Islet precursor cell (in vitro differentiated cells): ENCODE measurements at regions not wholly inside any gene's neighbourhood (a gene's known extent, or its start where the extent isn't known, plus 50 kb on each side); places are given as distances from the start of the nearest gene placed in this dataset.
"Not testable (repeated sequence)": the region's sequence is repeated elsewhere in the genome, so short reads cannot be mapped to it uniquely, and the experiment has no call there.

Experiments used
- DNase-seq: peaks from one replicate; pipeline ENCODE4 v3.0.0-alpha.2; 2018

GRCh38 chr6:4448841-4449240, 313.5 kb upstream of the ECI2 start:
- DNase-seq, result no peak

GRCh38 chr6:4447639-4448330, 312.4 kb upstream of the ECI2 start:
- DNase-seq, result no peak

DNA sequence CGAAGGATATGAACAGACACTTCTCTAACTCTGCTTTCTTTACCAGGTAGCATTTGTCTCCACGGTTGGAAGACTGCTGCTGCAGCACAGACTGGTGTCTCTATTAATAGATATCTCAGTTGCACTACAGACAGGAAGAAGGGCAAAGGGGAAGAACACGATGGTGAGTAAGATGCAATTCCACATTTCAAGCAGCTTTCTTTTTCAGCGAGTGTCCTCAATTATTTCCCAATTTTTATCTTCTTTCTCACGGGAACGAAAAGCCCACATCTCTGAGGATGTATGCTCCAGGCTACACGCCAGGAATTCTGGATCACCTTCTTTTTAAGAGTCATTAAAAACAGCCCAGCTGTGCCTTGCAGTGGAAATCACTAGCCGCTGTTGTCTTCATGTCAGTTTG, 311.6 kb upstream of the ECI2 start:
- no peak for DNase-seq

GRCh38 chr6:4441981-4442434, 306.6 kb upstream of the ECI2 start:
- no peak for DNase-seq

- no peak for DNase-seq
Observed at GRCh38 chr6:4439159-4439558, 303.8 kb upstream of the ECI2 start.

DNA sequence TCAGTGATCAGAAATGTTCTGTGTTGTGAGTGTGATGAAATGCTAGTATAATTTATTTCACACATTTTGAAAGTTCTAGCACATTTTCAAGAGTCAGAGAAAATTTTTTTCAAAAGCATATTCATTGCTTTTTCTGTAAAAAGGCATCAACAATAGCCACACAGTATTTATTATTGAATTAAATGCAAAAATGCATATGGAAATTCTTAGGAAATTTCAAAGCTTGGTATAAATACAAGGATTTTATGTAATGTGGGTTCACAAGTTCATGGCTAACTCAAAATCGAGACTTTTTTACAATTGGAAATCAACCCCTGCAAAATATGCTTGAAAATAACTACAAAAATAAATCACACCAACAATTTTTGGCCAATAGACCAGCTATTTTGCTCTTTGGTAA, 302.0 kb upstream of the ECI2 start:
- no peak for DNase-seq

DNA sequence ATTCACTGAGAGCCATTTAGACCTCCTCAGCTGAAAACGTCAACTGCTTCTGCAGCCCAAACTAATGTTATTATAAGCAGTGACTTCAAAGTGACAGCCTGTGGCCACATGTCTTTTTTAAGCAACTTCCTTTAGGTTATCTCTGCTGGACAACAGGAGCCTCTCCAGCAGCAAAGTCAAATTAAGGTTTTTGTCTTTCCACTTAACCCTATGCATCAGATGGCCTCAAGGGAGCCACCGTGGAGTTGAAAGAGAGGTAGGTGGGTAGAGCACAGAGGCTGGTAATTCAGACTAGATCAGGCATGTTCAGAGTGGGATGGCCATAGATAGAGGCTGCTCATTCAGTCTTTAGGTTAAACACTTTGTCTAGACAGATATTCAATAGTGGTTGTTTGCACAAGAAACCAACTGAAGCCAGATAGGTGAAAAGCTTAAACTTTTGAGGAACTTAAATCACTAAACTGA, 300.6 kb upstream of the ECI2 start:
- DNase-seq, result peak; percentile 81

GRCh38 chr6:4434655-4435054, 299.3 kb upstream of the ECI2 start:
- DNase-seq, result no peak

GRCh38 chr6:4433199-4433598, 297.8 kb upstream of the ECI2 start:
- DNase-seq, result no peak

DNA sequence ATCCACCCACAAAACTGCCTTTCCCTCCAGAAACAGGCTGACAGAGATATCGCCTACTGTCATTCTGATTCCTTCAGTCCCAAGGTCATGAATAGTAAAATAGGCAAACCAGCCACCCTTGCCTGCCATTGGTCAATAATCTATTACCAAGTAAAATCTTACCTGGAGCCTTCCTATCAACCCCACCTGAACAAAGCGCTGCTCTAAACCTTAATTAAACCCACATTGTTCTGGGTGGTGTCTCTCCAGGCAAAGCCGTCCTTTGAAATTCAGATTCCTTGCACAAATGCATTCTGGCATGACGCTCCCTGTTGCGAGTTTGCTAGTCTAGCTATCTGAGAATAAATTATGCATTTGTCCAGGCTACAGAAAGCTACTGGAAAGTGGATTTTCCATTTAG, 291.6 kb upstream of the ECI2 start:
- no peak for DNase-seq

- DNase-seq, result no peak
Observed at GRCh38 chr6:4421837-4422236, 286.5 kb upstream of the ECI2 start.

DNA sequence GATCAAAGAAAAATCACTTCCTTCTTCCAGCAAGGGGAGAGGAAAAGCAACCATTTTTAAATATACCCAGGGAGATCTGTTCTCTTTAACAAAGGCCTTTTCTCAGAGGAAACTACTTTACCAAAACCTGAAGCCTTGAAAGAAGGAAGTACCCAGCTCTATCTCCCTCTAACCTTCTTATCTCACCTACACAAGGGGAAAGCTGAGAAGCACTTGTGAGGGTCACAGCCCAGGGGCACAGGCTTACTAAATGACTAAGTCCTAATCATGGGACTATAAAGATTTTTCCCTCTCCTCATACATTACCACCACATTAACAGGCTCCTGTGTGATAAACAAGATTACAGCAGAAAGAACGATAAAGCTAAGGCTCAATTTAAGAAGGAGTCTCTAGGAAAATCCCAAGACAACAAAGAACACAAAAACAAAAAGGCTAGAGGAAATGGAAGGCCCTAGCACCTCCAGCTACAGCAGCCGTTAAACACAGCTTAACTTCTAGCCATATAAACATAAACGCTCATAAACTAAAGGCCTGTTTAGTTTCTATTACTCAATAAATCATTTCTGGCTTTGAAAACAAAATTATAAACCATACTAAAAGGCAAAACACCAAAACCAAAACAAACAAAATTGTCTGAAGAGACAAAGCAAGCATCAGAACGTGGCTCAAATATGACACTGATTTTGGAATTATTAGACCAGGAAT, 284.9 kb upstream of the ECI2 start:
- DNase-seq, result no peak

DNA sequence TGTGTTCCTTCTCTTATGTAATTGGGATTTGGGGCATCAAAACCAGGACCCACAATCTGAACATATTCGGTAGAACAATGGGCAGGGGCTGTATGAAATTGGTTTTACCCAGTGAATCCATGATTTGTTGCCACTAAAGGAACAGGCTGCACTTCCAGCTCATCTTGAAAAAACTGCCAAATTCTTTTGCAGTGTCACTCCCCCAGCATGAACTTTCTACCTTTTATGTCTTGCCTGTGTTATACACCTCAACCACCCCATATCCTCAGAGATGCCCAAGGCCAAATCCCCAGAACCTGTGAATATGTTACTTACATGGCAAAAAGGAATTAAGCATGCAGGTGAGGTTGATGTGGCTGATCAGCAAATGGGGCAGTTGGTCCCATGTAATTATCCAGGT, 280.2 kb upstream of the ECI2 start:
- no peak for DNase-seq

- not testable (repeated sequence) for DNase-seq
Observed at GRCh38 chr6:4414078-4414477, 278.7 kb upstream of the ECI2 start.

DNA sequence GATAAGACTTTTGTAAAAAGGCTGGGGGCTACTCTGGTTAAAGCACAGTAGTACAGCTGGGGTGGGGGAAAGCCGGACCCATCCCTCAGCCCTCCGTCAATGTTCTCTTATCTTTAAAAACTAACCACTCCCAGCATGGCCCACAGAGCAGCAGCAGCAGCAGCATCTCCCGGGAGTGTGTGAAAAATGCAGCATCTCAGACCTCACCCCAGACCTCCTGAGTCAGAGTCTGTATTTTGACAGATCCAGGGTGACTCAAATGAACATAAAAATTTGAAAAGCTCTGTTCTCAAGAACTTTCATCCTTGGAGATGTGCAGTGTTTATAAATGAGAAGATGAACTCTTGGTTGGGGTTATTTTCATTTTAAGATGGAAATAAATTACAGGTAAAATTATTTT, 277.7 kb upstream of the ECI2 start:
- DNase-seq, result no peak

- DNase-seq, result no peak
Observed at GRCh38 chr6:4412488-4412887, 277.1 kb upstream of the ECI2 start.

DNA sequence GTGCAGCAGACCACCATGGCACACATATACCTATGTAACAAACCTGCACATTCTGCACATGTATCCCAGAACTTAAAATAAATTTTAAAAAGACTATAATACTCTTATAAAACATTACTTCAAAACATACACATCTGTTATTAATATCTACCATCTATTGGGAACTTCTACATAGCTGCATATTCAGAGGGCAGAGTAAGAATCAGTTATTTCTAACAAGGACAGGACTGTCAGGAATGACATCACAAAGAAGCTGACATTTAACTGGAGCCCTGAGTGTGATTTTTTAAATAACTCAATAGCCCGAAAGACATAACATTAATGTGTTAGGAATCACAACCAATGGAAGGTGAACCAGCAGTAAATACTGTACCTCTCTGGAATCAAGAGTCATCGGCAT, 276.7 kb upstream of the ECI2 start:
- DNase-seq, result no peak

- DNase-seq, result not testable (repeated sequence)
Observed at GRCh38 chr6:4407710-4408109, 272.3 kb upstream of the ECI2 start.

DNA sequence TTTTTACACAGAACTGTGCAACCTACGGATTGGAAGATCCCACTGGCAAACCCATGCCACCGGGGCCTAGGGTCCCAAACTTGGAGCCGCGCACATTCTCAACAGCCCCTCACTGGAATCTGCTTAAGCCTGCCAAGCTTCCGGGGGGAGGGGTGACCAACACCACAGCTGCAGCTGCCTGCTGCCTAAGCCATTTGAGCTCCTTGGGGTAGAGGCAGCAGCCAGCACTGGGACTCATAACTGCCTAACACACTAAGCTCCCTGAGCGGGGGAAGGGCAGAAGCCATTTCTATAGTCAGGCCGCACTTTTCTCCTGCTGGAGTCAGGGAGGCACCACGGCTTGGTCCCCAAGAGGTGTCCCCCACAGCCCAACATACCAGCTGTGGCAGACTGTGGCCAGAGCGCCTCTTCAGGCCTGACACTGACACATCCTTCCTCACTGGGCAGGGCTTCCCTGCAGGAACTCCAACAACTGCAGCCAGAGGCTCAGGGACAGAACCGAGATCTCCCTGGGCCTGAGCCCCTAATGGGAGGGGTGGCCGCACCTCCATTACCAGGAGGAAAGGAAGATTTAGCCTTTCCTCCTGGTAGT, 270.3 kb upstream of the ECI2 start:
- peak; percentile 48 for DNase-seq

DNA sequence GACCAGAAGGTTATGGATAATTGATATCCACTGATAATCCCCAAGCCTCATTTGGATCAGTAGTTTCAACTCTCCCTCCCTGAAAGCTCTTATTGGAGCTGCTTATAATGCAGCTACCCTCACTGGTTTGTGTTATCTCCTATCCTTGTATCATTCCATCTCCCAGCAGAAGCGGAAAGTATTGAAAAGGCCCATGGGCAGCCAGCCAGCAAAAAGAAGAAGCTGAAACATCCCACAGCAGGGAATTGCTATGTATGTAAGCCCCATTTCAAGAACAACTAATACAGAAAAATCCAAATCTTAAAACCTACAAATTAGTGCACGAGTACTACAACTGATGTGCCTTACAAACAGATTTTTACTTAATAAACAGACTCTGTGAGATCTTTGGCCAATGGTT, 269.0 kb upstream of the ECI2 start:
- no peak for DNase-seq

- no peak for DNase-seq
Observed at GRCh38 chr6:4403828-4404227, 268.5 kb upstream of the ECI2 start.

- DNase-seq, result no peak
Observed at GRCh38 chr6:4403023-4403752, 267.8 kb upstream of the ECI2 start.

GRCh38 chr6:4402477-4402976, 267.2 kb upstream of the ECI2 start:
- DNase-seq, result no peak
